Upper lobe of left lung (tissue), 4 donors: ENCODE measurements at regions not wholly inside any gene's neighbourhood (a gene's known extent, or its start where the extent isn't known, plus 50 kb on each side); places are given as distances from the start of the nearest gene placed in this dataset.

Source experiments
- CTCF ChIP-seq, 6 experiments: fragments of 450-650 bp in 4 of 6; fragments of 200-600 bp in 2 of 6; sonication (generic) in 2 of 6; IDR thresholded peaks; one replicate each; pipeline ENCODE4 v1.5.1; 2016 to 2019; ENCODE audit warnings: antibody characterized with exemption in 6 of 6
- EP300 ChIP-seq, 4 donors: sonication (generic); formaldehyde crosslinking; IDR thresholded peaks; one replicate each; pipeline ENCODE4 v1.5.1; 2017; ENCODE audit warnings: antibody characterized with exemption in 4 of 4, control low read depth in 2 of 4
- POLR2A ChIP-seq, 4 donors: fragments of 450-650 bp; IDR thresholded peaks; one replicate each; pipeline ENCODE4 v1.5.1; 2016 to 2017; ENCODE audit warnings: antibody characterized with exemption in 4 of 4, mild to moderate bottlenecking in 2 of 4
- POLR2AphosphoS5 ChIP-seq, 2 donors: sonication (generic); formaldehyde crosslinking; IDR thresholded peaks; one replicate each; pipeline ENCODE4 v1.5.1; 2017; ENCODE audit warnings: antibody characterized with exemption in 2 of 2

- no peak for TF ChIP-seq POLR2A (IDR thresholded peaks at IDR 0.05)
- TF ChIP-seq CTCF (IDR thresholded peaks at IDR 0.05), result no peak
- no peak for TF ChIP-seq POLR2AphosphoS5 (IDR thresholded peaks at IDR 0.05)
- no peak for TF ChIP-seq EP300 (IDR thresholded peaks at IDR 0.05)
Measured at GRCh38 chr20:4610871-4611270, 75.4 kb upstream of the PRNP start.
